ENCODE measurements at regions not wholly inside any gene's neighbourhood (a gene's known extent, or its start where the extent isn't known, plus 50 kb on each side); places are given as distances from the start of the nearest gene placed in this dataset.

GRCh38 chr3:170700054-170700404 lies 114.2 kb upstream of the SLC7A14 start:
- Histone ChIP-seq H4K20me1 (replicated peaks; ENCODE audit: control insufficient read depth, extremely low read depth, insufficient read depth, low read length) (no peaks in the 10 kb centered on the region), H3K27me3 (ENCODE audit: control insufficient read depth in 2 of 2, insufficient read depth in 2 of 2, low read length in 2 of 2) (no peaks in the 10 kb centered on the region), H3K36me3 (ENCODE audit: control insufficient read depth in 2 of 2, extremely low read depth in 1 of 2, insufficient read depth in 2 of 2, low read length in 2 of 2) (no peaks in the 10 kb centered on the region), H3K9me1 (replicated peaks; ENCODE audit: control insufficient read depth, extremely low read depth, insufficient read depth, low read length) (no peaks in the 10 kb centered on the region), H3K27ac (ENCODE audit: insufficient read depth, low read depth, low read length) (no peak overlapping the region), H3K9ac (replicated peaks; ENCODE audit: extremely low read depth, insufficient read depth, low read length) (no peak overlapping the region), H3K4me3 (replicated peaks in 1 of 3; ENCODE audit: insufficient read depth in 1 of 3, low read depth in 1 of 3, low read length in 3 of 3) (no peak overlapping the region), H3K4me1 (ENCODE audit: control insufficient read depth, extremely low read depth, insufficient read depth, low read length) (peaks cover 9% of the 10 kb centered on the region), H3K4me2 (ENCODE audit: insufficient read depth, low read length) (no peak overlapping the region), H3K9me3 (replicated peaks; ENCODE audit: control insufficient read depth, insufficient read depth, low read length) (no peaks in the 10 kb centered on the region), H3K79me2 (ENCODE audit: control insufficient read depth, insufficient read depth, low read length) (no peaks in the 10 kb centered on the region), H2AFZ (ENCODE audit: low read depth, low read length) (no peak overlapping the region)
- intact Hi-C loops (cut with micrococcal nuclease) (no loop called here), dilution Hi-C loops (cut with MboI; ENCODE audit: extremely low pct_ligation_motif_present, low sequenced_read_pairs) (no loop called here)
- ChIA-PET CTCF (no interaction called here), POLR2A (no interaction called here)
- no TSS peak for BruUV-seq (replicated peaks)
- DNase-seq (ENCODE audit: low read depth, low spot score) (no peak), FAIRE-seq (no peak)
- TF ChIP-seq FOS (IDR thresholded peaks at IDR 0.05; ENCODE audit: borderline replicate concordance, insufficient read depth, low read length) (no peak), POLR2AphosphoS5 (IDR thresholded peaks at IDR 0.05; ENCODE audit: insufficient read depth, low read depth, low read length) (no peak), MYC (IDR thresholded peaks at IDR 0.05; ENCODE audit: low read depth, low read length) (no peak), EZH2 (IDR thresholded peaks at IDR 0.05; ENCODE audit: borderline replicate concordance, low read depth, low read length, severe bottlenecking) (no peak), POLR2A (IDR thresholded peaks at IDR 0.05; ENCODE audit: low read depth, low read length) (no peak), JUN (IDR thresholded peaks at IDR 0.05; ENCODE audit: borderline replicate concordance, insufficient read depth, insufficient read length, low read depth) (no peak), GATA2 (IDR thresholded peaks at IDR 0.05; ENCODE audit: insufficient read depth, insufficient read length, low read depth, low read length) (no peak), CTCF (IDR thresholded peaks at IDR 0.05; ENCODE audit: extremely low read depth in 1 of 2, insufficient read depth in 1 of 2, low read depth in 1 of 2, low read length in 2 of 2) (no peak)
- TF ChIP-seq, protein P1, sequence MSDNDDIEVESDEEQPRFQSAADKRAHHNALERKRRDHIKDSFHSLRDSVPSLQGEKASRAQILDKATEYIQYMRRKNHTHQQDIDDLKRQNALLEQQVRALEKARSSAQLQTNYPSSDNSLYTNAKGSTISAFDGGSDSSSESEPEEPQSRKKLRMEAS (IDR thresholded peaks at IDR 0.05; ENCODE audit: insufficient read depth, insufficient read length), result no peak
